SK-N-MC (cell line): ENCODE measurements at regions not wholly inside any gene's neighbourhood (a gene's known extent, or its start where the extent isn't known, plus 50 kb on each side); places are given as distances from the start of the nearest gene placed in this dataset.

Experiments used
- DNase-seq: peaks from one replicate; pipeline ENCODE4 v3.0.0-alpha.2; 2011; ENCODE audit warnings: low read depth, low spot score
- H3K27ac ChIP-seq: fragments of 200-600 bp; sonication (generic); 2 replicates; pipeline ENCODE4 v1.5.1; 2016; ENCODE audit warnings: mixed run types
- H3K36me3 ChIP-seq: fragments of 200-600 bp; sonication (generic); 2 replicates; pipeline ENCODE4 v1.6.1; 2017; ENCODE audit warnings: antibody characterized with exemption, low read length, mixed read lengths; ENCODE audit not compliant: insufficient read depth
- H3K4me3 ChIP-seq: fragments of 200-600 bp; sonication (generic); 2 replicates; pipeline ENCODE4 v1.5.1; 2016
- H3K9ac ChIP-seq: fragments of 200-600 bp; sonication (generic); 2 replicates; pipeline ENCODE4 v1.8.0; 2017; ENCODE audit warnings: mixed run types, mixed read lengths; ENCODE audit not compliant: insufficient read length
- H3K9me3 ChIP-seq: fragments of 200-600 bp; sonication (generic); 2 replicates; pipeline ENCODE4 v1.6.1; 2017; ENCODE audit warnings: low read depth, mild to moderate bottlenecking, antibody characterized with exemption, low read length, moderate library complexity, mixed read lengths
- EZH2 ChIP-seq: fragments of 200-600 bp; sonication (generic); IDR thresholded peaks from one replicate; pipeline ENCODE4 v1.6.1; 2017; ENCODE audit warnings: antibody characterized with exemption
- FOXP2 ChIP-seq: optimal IDR thresholded peaks from 2 replicates; pipeline ENCODE3; 2011; ENCODE audit warnings: mild to moderate bottlenecking, moderate library complexity; ENCODE audit not compliant: insufficient read depth; ENCODE audit errors: extremely low read length, control extremely low read depth
- POLR2AphosphoS5 ChIP-seq: IDR thresholded peaks from 2 replicates; pipeline ENCODE4 v1.6.1; 2012; ENCODE audit warnings: mild to moderate bottlenecking, low read depth, low read length, borderline replicate concordance

- no peak overlapping the region for H3K4me3 ChIP-seq
- TF ChIP-seq POLR2AphosphoS5 (no peak), FOXP2 (no peak), EZH2 (no peak)
- H3K9ac ChIP-seq: no peak overlapping the region
- DNase-seq: no peak
- H3K9me3 ChIP-seq: no peaks in the 10 kb centered on the region
- H3K36me3 ChIP-seq: no peaks in the 10 kb centered on the region
- no peak overlapping the region for H3K27ac ChIP-seq
These were observed 1507.4 kb upstream of the CELF4 start for GRCh38 chr18:39072970-39073369.

GRCh38 chr18:39062426-39062825, 1496.8 kb upstream of the CELF4 start:
- H3K9ac ChIP-seq: no peak overlapping the region
- no peaks in the 10 kb centered on the region for H3K36me3 ChIP-seq
- DNase-seq: no peak
- H3K9me3 ChIP-seq: no peaks in the 10 kb centered on the region
- TF ChIP-seq POLR2AphosphoS5: no peak
- no peak overlapping the region for H3K27ac ChIP-seq
- H3K4me3 ChIP-seq: no peak overlapping the region

GRCh38 chr18:39058386-39059000, 1492.9 kb upstream of the CELF4 start:
- Histone ChIP-seq H3K4me3 (no peak overlapping the region), H3K9me3 (no peaks in the 10 kb centered on the region), H3K9ac (no peak overlapping the region), H3K36me3 (no peaks in the 10 kb centered on the region), H3K27ac (no peak overlapping the region)
- no peak for DNase-seq
- TF ChIP-seq FOXP2: no peak
- no peak for TF ChIP-seq POLR2AphosphoS5
- no peak for TF ChIP-seq EZH2

- no peak overlapping the region for H3K27ac ChIP-seq
- no peaks in the 10 kb centered on the region for H3K36me3 ChIP-seq
- no peaks in the 10 kb centered on the region for H3K9me3 ChIP-seq
- no peak overlapping the region for H3K9ac ChIP-seq
- no peak overlapping the region for H3K4me3 ChIP-seq
- DNase-seq: no peak
- TF ChIP-seq EZH2: no peak
- TF ChIP-seq FOXP2: no peak
- TF ChIP-seq POLR2AphosphoS5: no peak
These were observed 1491.9 kb upstream of the CELF4 start for GRCh38 chr18:39057423-39058064.

- TF ChIP-seq POLR2AphosphoS5 (no peak), FOXP2 (no peak), EZH2 (no peak)
- no peak overlapping the region for H3K9ac ChIP-seq
- DNase-seq: no peak
- no peak overlapping the region for H3K27ac ChIP-seq
- H3K9me3 ChIP-seq: no peaks in the 10 kb centered on the region
- H3K36me3 ChIP-seq: no peaks in the 10 kb centered on the region
- H3K4me3 ChIP-seq: no peak overlapping the region
These were observed 1488.0 kb upstream of the CELF4 start for GRCh38 chr18:39053571-39053970.

- DNase-seq: no peak
These were observed 1485.4 kb upstream of the CELF4 start for GRCh38 chr18:39051013-39051412.

GRCh38 chr18:39039813-39040212, 1474.2 kb upstream of the CELF4 start:
- H3K9ac ChIP-seq: no peak overlapping the region
- no peak for DNase-seq
- no peaks in the 10 kb centered on the region for H3K36me3 ChIP-seq
- no peaks in the 10 kb centered on the region for H3K9me3 ChIP-seq
- no peak overlapping the region for H3K27ac ChIP-seq
- TF ChIP-seq EZH2 (no peak), FOXP2 (no peak), POLR2AphosphoS5 (no peak)
- no peak overlapping the region for H3K4me3 ChIP-seq

More at GRCh38 chr18:39051013-39051412, 1485.4 kb upstream of the CELF4 start:
- no peak overlapping the region for H3K4me3 ChIP-seq
- TF ChIP-seq EZH2: no peak
- TF ChIP-seq POLR2AphosphoS5: no peak
- TF ChIP-seq FOXP2: no peak
- no peak overlapping the region for H3K9ac ChIP-seq
- no peaks in the 10 kb centered on the region for H3K9me3 ChIP-seq
- H3K36me3 ChIP-seq: no peaks in the 10 kb centered on the region
- H3K27ac ChIP-seq: no peak overlapping the region

GRCh38 chr18:39037925-39038324, 1472.3 kb upstream of the CELF4 start:
- H3K9ac ChIP-seq: no peak overlapping the region
- no peaks in the 10 kb centered on the region for H3K9me3 ChIP-seq
- no peak for DNase-seq
- H3K36me3 ChIP-seq: no peaks in the 10 kb centered on the region
- TF ChIP-seq POLR2AphosphoS5 (no peak), FOXP2 (no peak), EZH2 (no peak)
- no peak overlapping the region for H3K4me3 ChIP-seq
- H3K27ac ChIP-seq: no peak overlapping the region

- H3K9me3 ChIP-seq: no peaks in the 10 kb centered on the region
- no peak for DNase-seq
- H3K36me3 ChIP-seq: no peaks in the 10 kb centered on the region
- H3K27ac ChIP-seq: no peak overlapping the region
- TF ChIP-seq POLR2AphosphoS5 (no peak), EZH2 (no peak), FOXP2 (no peak)
- no peak overlapping the region for H3K9ac ChIP-seq
- H3K4me3 ChIP-seq: no peak overlapping the region
These were observed 1467.7 kb upstream of the CELF4 start for GRCh38 chr18:39033312-39033711.

- Histone ChIP-seq H3K27ac (no peak overlapping the region), H3K9me3 (no peaks in the 10 kb centered on the region), H3K36me3 (no peaks in the 10 kb centered on the region), H3K4me3 (no peak overlapping the region), H3K9ac (no peak overlapping the region)
- TF ChIP-seq FOXP2: no peak
- TF ChIP-seq EZH2: no peak
- TF ChIP-seq POLR2AphosphoS5: no peak
- DNase-seq: no peak
These were observed 1466.0 kb upstream of the CELF4 start for GRCh38 chr18:39031647-39032046.
